HG02588 (cell line): ENCODE measurements at regions not wholly inside any gene's neighbourhood (a gene's known extent, or its start where the extent isn't known, plus 50 kb on each side); places are given as distances from the start of the nearest gene placed in this dataset.
"Not testable (repeated sequence)": the region's sequence is repeated elsewhere in the genome, so short reads cannot be mapped to it uniquely, and the experiment has no call there.

Experiments
- ATAC-seq: cut with Tn5 transposase; IDR thresholded peaks from one replicate; pipeline ENCODE4 v1.9.1; 2021; ENCODE audit warnings: mild to moderate bottlenecking, moderate library complexity; ENCODE audit not compliant: unreplicated experiment

- ATAC-seq: no peak
Observed at GRCh38 chr7:83882551-83882950, 233.6 kb upstream of the SEMA3E start.

DNA sequence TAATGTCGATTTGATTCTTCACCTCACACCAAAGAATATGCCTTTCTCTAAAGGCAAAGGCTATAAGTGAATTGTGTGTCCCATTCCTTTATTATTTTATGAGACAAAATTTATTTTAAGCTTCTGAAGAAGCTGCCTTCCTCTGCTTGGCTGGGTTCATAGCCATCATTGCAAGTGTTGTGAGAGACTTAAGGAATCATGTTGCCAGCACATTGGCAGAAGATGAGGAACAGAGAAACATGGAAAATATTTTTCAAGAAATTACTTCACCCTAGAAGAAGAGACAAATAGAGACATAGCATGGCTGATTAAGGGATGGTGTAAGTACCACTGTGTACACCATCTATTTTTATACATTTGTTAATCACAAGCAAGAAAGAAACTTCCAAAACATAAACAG lies 230.1 kb upstream of the SEMA3E start:
- no peak for ATAC-seq

DNA sequence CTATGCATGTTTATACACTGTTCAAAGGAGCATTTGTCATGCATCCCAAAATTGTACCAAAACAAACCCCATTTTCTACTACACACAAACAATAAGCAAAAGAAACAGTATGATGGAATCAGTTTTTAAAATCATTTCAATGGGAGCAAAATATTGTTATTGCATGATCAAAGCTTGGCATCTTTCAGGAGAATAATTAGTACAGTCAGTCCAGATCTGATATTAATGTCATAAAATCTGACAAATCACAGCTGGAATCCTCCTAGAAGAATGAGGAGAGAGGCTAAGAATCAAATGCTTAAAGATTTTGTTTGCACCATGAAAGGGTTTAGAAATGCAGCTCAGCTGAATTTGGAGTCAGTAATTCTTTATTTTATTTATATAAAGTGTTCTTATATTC lies 229.7 kb upstream of the SEMA3E start:
- no peak for ATAC-seq

- ATAC-seq: no peak
Observed at GRCh38 chr7:83876593-83876992, 227.7 kb upstream of the SEMA3E start.

DNA sequence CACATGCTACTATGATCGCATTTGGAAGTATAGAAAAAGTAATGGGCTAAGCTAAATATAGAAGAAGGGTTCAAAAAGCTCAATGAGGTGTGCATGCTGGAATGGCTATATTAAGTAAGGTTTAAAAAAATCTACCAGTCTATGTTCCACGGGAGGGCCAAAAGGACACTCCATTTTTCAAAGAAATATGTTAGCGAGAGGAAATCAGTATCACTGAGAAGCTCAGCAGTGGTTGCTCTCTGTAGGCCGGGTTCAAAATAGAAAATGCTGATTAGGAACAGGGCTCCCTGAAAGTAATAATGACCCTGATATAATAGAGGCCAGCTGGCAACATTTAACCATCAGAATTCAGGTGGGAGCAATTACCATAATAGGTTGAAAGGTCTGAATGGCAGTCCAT lies 224.5 kb upstream of the SEMA3E start:
- no peak for ATAC-seq

- ATAC-seq: no peak
Observed at GRCh38 chr7:83872501-83872900, 223.6 kb upstream of the SEMA3E start.

- no peak for ATAC-seq
Observed at GRCh38 chr7:83870515-83870914, 221.6 kb upstream of the SEMA3E start.

DNA sequence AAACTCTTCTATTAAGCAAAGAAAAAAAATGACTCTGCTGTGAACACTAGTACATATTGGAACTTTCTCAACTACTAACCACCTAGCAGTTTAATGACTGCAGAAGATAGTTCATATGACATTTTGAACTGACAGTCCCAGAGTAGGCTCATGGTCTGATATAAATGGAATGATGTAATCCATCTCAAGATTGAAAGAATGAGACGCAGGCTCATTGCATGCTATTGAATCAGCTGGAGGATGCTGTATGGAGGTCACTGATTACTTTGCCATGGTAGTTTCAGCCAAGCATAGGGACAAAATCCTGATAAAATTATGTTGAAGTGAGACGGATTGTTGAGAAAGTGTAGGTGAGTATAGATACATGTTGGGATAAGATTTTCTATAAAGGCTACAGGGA lies 217.6 kb upstream of the SEMA3E start:
- ATAC-seq: no peak

GRCh38 chr7:83864551-83864950 lies 215.6 kb upstream of the SEMA3E start:
- ATAC-seq: no peak

DNA sequence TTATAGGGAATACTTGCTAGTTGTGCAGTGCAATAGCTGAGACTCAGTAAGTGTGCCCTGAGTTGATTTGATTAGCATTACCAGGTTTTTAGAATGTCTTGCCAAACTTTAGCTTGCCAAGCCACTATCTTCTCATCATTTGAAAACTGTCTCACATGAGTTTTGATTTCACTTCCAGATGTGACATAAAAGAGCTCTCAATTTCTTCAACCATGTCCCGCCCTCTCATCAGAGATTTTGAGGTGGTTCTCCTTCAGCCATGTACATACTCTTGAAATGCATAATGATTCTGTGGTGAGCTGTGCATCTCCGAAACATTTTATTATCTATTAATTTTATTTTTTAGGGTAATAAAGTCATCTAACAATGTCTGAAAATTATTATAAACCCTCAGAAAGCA lies 215.0 kb upstream of the SEMA3E start:
- no peak for ATAC-seq

DNA sequence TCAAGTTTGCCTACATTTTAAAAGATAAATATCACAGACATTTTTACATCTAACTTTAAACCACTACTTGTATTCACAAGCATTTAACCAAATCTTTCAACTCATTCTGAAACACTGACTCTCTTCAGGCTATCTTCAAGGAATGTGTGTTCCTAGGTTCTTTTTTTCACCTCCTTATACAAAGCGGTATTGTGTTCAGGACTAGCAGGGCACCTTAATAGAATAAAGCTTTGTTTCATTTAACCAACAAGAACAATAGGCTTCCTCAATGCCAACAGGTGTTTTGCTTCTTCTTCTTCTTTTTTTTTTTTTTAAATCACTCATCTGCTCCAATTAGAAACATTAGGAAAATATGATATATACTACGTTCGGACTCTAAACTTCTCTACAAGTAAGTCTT lies 212.9 kb upstream of the SEMA3E start:
- ATAC-seq: no peak

DNA sequence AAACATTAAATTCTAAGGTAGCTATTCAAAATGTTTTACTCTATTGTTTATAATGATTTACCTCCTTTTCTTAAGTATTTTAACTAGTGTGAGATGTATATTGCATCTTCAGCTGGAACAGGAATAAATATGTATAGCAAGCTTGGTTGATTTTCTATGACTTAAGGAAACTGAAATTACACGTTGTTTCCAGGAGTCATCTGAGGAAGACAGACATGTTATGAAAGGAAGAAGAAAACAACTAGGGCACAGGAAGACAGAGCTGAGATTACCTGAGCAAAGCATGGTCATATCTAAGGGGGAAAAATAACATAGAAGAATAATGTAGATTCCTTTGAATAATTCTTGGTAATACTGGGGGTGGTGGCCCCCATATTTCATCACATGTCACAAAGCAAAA lies 210.9 kb upstream of the SEMA3E start:
- ATAC-seq: no peak

- ATAC-seq: no peak
Observed at GRCh38 chr7:83857691-83858090, 208.8 kb upstream of the SEMA3E start.

DNA sequence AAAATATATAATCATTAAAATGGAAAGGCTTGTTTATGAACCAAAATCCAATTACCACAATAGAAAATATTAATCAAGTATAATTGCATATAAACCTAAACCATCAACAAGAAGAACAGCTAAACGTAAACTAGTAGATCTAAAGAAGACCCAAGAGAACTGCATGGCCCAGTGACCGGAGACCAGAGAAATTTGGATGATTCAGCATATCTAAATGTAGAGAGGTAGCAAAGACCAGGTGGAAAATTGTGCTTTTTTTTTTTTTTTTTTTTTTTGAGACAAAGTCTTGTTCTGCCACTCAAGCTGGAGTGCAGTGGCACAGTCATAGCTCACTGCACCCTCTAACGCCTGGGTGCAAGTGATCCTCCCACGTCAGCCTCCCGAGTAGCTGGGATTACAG lies 207.2 kb upstream of the SEMA3E start:
- no peak for ATAC-seq

GRCh38 chr7:83852136-83852535 lies 203.2 kb upstream of the SEMA3E start:
- ATAC-seq: no peak

GRCh38 chr7:83851551-83851950 lies 202.6 kb upstream of the SEMA3E start:
- no peak for ATAC-seq

- ATAC-seq: no peak
Observed at GRCh38 chr7:83850941-83851340, 202.0 kb upstream of the SEMA3E start.

DNA sequence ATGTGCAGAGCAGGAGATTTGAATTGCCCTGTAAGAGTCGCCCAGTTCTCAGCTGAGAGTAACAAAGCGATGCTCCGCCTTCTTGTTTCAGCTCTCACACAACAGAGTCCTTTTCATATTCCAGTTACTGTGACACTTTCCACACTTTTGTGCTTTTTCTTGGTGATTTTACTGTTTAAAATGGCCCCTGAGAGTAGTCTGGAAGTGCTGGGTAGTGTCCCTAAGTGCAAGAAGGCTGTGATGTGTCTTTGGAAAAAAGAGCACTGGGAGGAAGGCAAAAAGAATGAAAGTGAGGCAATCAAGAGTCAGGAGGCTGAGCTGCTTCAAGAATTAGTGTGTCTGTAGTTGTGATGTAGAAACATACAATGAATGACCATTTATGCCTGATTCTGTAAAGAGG lies 201.2 kb upstream of the SEMA3E start:
- no peak for ATAC-seq

DNA sequence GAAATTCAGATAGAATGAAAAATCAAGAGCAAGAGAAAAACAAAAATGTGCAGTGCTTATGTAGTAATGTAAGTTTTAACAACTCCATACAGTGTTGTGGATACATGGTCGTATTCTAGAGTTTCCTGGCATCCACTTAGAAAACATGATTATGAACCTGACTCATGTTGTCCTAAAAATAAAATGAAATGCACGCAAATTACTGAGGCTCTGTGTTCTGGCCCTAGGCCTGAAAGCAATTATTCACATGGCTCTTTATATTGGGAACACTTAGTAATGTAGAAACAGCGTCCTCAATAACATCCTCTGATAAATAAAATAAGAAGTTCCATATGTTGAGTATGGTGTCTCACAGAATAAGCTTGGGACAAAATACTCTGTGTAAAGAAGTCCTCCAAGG lies 200.2 kb upstream of the SEMA3E start:
- no peak for ATAC-seq

- ATAC-seq: no peak
Observed at GRCh38 chr7:83842894-83843293, 194.0 kb upstream of the SEMA3E start.

- ATAC-seq: no peak
Observed at GRCh38 chr7:83837683-83838082, 188.7 kb upstream of the SEMA3E start.

DNA sequence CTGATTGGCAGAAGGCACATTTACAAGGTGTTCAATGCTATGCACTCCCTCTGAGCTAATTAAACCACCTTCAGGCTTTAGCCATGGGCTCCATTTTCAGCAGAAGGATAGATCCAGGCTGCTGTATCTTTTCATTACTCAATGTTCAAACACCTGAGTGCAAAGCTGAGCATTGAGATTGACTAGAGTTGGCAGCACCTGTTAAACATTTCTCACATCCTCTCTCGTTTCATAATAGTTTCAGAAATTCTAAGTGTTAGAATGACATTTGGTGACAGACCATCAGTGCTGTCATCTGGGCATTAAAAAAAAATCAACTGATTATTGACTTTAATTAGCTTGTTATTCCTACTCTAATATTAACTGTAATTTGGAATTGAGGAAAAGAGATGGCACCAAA lies 187.1 kb upstream of the SEMA3E start:
- ATAC-seq: no peak

DNA sequence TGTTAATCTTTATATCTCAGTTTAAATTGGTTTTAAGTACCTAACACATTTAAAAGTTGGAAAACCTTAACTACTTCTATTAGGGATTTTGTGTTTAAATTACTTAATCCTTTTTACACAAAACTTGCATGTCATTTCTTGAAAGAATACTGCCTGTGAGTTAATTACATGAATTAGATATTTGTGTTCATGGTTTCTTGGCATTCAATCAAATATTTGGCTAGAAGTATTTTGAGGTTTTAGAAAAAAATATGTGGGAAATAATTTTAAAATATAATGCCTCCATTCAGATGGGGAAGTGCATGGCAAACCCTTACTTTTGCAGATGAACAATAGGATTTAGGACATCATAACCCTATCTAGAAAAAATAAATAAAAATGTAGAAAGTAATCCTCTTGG lies 186.5 kb upstream of the SEMA3E start:
- ATAC-seq: no peak

- not testable (repeated sequence) for ATAC-seq
Observed at GRCh38 chr7:83833721-83834120, 184.8 kb upstream of the SEMA3E start.
